ENCODE measurements at regions not wholly inside any gene's neighbourhood (a gene's known extent, or its start where the extent isn't known, plus 50 kb on each side); places are given as distances from the start of the nearest gene placed in this dataset.

GRCh38 chr3:13262493-13263211 lies 157.5 kb downstream of the NUP210 start:
- no peak for TF ChIP-seq CTCF (conservative IDR thresholded peaks at IDR 0.05; ENCODE audit: low read depth, low read length)
- TF ChIP-seq MXI1 (IDR thresholded peaks at IDR 0.05; ENCODE audit: borderline replicate concordance, low read depth, low read length) = no peak
- TF ChIP-seq BHLHE40 (IDR thresholded peaks at IDR 0.05; ENCODE audit: low read depth, low read length) = no peak
- TF ChIP-seq RAD21 (IDR thresholded peaks at IDR 0.05; ENCODE audit: low read length) = no peak
- TF ChIP-seq USF2 (IDR thresholded peaks at IDR 0.05; ENCODE audit: low read depth, low read length) = no peak
- TF ChIP-seq POLR2A (IDR thresholded peaks at IDR 0.05; ENCODE audit: low read depth, low read length) = no peak
